ENCODE measurements at regions not wholly inside any gene's neighbourhood (a gene's known extent, or its start where the extent isn't known, plus 50 kb on each side); places are given as distances from the start of the nearest gene placed in this dataset.

GRCh38 chr12:127934409-127934808 lies 332.6 kb upstream of the TMEM132C start:
- no peak overlapping the region for H3K27ac ChIP-seq
- no peaks in the 10 kb centered on the region for H3K36me3 ChIP-seq
- no peaks in the 10 kb centered on the region for H3K27me3 ChIP-seq (replicated peaks in 1 of 7)
- no peak overlapping the region for H3K4me3 ChIP-seq
- TF ChIP-seq POLR2A (IDR thresholded peaks at IDR 0.05) (no peak), POLR2AphosphoS5 (IDR thresholded peaks at IDR 0.05) (no peak), CTCF (IDR thresholded peaks at IDR 0.05 in 8 of 11, conservative IDR thresholded peaks at IDR 0.05 in 3 of 11) (no peak)
- H3K4me1 ChIP-seq: no peaks in the 10 kb centered on the region
- peaks cover 0 to 7% (median 0%) of the 10 kb centered on the region in 8 donors for H3K9me3 ChIP-seq
- DNase-seq: no peak
- WGBS, 5 donors: 72 to 96% (median 86%) methylated on average over 1 of the region's 1 CpG
- intact Hi-C loops (cut with DNase I; ENCODE audit: low total_unique reads): no loop called here

- intact Hi-C loops (cut with DNase I; ENCODE audit: low total_unique reads): no loop called here
Measured at GRCh38 chr12:127936463-127936862, 330.5 kb upstream of the TMEM132C start.

GRCh38 chr12:127941332-127941731 lies 325.6 kb upstream of the TMEM132C start:
- H3K4me1 ChIP-seq: no peaks in the 10 kb centered on the region
- H3K27ac ChIP-seq: no peak overlapping the region
- intact Hi-C loops (cut with DNase I; ENCODE audit: low total_unique reads): no loop called here
- WGBS, 5 donors: 50 to 72% (median 61%) methylated on average over 3 of the region's 3 CpGs
- H3K4me3 ChIP-seq: no peak overlapping the region
- H3K36me3 ChIP-seq: no peaks in the 10 kb centered on the region
- H3K27me3 ChIP-seq (replicated peaks in 1 of 7): no peaks in the 10 kb centered on the region
- no peak for DNase-seq
- TF ChIP-seq CTCF (IDR thresholded peaks at IDR 0.05 in 8 of 11, conservative IDR thresholded peaks at IDR 0.05 in 3 of 11) (no peak), POLR2A (IDR thresholded peaks at IDR 0.05) (no peak), POLR2AphosphoS5 (IDR thresholded peaks at IDR 0.05) (no peak)
- peaks cover 0 to 7% (median 0%) of the 10 kb centered on the region in 8 donors for H3K9me3 ChIP-seq

More at GRCh38 chr12:127936463-127936862, 330.5 kb upstream of the TMEM132C start:
- Histone ChIP-seq H3K36me3 (no peaks in the 10 kb centered on the region), H3K27me3 (replicated peaks in 1 of 7) (no peaks in the 10 kb centered on the region), H3K9me3 (peaks cover 0 to 7% (median 0%) of the 10 kb centered on the region in 8 donors), H3K4me3 (no peak overlapping the region), H3K4me1 (no peaks in the 10 kb centered on the region), H3K27ac (no peak overlapping the region)
- WGBS, 5 donors: 63 to 80% (median 64%) methylated on average over 2 of the region's 2 CpGs
- no peak for DNase-seq
- TF ChIP-seq CTCF (IDR thresholded peaks at IDR 0.05 in 8 of 11, conservative IDR thresholded peaks at IDR 0.05 in 3 of 11) (no peak), POLR2AphosphoS5 (IDR thresholded peaks at IDR 0.05) (no peak)

- no peak for DNase-seq
- WGBS, 5 donors: 58 to 81% (median 67%) methylated on average over 3 of the region's 3 CpGs
- no peak overlapping the region for H3K4me3 ChIP-seq
- no peaks in the 10 kb centered on the region for H3K36me3 ChIP-seq
- H3K27me3 ChIP-seq (replicated peaks in 1 of 7): no peaks in the 10 kb centered on the region
- intact Hi-C loops (cut with DNase I; ENCODE audit: low total_unique reads): no loop called here
- H3K27ac ChIP-seq: no peak overlapping the region
- peaks cover 0 to 11% (median 3%) of the 10 kb centered on the region in 8 donors for H3K9me3 ChIP-seq
- no peaks in the 10 kb centered on the region for H3K4me1 ChIP-seq
- TF ChIP-seq POLR2AphosphoS5 (IDR thresholded peaks at IDR 0.05) (no peak), CTCF (IDR thresholded peaks at IDR 0.05 in 8 of 11, conservative IDR thresholded peaks at IDR 0.05 in 3 of 11) (no peak), POLR2A (IDR thresholded peaks at IDR 0.05) (no peak)
Measured at GRCh38 chr12:127942981-127943380, 324.0 kb upstream of the TMEM132C start.
